Testis (tissue), 2 donors: ENCODE measurements at regions not wholly inside any gene's neighbourhood (a gene's known extent, or its start where the extent isn't known, plus 50 kb on each side); places are given as distances from the start of the nearest gene placed in this dataset.

Experiments used
- DNase-seq: peaks from one replicate; pipeline ENCODE4 v3.0.0-alpha.2; 2019
- H3K27ac ChIP-seq, 2 donors: fragments of 200-600 bp; sonication (generic); one replicate each; pipeline ENCODE4 v1.5.1; 2019
- H3K27me3 ChIP-seq: fragments of 200-600 bp; sonication (generic); one replicate; pipeline ENCODE4 v1.5.1; 2019
- H3K36me3 ChIP-seq: fragments of 200-600 bp; sonication (generic); one replicate; pipeline ENCODE4 v1.5.1; 2017; ENCODE audit warnings: low read depth; ENCODE audit errors: missing control alignments
- H3K4me1 ChIP-seq: fragments of 200-600 bp; sonication (generic); one replicate; pipeline ENCODE4 v1.5.1; 2019
- H3K4me3 ChIP-seq, 2 donors: fragments of 200-600 bp; sonication (generic); one replicate each; pipeline ENCODE4 v1.5.1; 2017 to 2019
- H3K9me3 ChIP-seq: fragments of 200-600 bp; sonication (generic); one replicate; pipeline ENCODE4 v1.5.1; 2017
- CTCF ChIP-seq, 3 experiments: fragments of 450-650 bp in 2 of 3; fragments of 200-600 bp in 1 of 3; sonication (generic) in 1 of 3; IDR thresholded peaks; one replicate each; pipeline ENCODE4 v1.5.1; 2016 to 2019; ENCODE audit warnings: antibody characterized with exemption in 3 of 3, mild to moderate bottlenecking in 2 of 3, moderate library complexity in 1 of 3
- POLR2A ChIP-seq: fragments of 450-650 bp; IDR thresholded peaks from one replicate; pipeline ENCODE4 v1.6.1; 2017; ENCODE audit warnings: antibody characterized with exemption, mild to moderate bottlenecking, moderate library complexity
- WGBS, 2 donors: methylation state at CpG; one replicate each; pipeline ENCODE4 v1.1.5; 2018; 5-methylcytosine and 5-hydroxymethylcytosine counted together
- intact Hi-C: fragments of 100-400 bp; cut with DNase I; formaldehyde crosslinking; loops from one replicate; pipeline ENCODE4 v1.15.1; 2023; ENCODE audit warnings: low total_unique reads

DNA sequence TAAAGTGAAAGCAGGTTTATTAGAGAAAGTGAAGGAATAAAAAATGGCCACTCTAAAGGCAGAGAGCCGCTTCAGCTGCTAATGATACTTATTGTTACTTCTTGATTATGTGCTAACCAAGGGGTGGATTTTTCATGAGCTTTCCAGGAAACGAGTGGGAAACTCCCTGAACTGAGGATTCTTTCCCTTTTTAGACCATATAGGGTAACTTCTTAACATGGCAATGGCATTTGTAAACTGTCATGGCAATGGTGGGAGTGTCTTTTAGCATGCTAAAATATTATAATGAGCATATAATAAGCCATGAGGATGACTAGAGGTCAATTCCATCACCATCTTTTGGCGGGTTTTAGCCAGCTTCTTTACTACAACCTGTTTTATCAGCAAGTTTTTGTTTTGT lies 890.0 kb downstream of the UQCRFS1 start:
- no peak for DNase-seq
- Histone ChIP-seq H3K27me3 (no peaks in the 10 kb centered on the region), H3K4me3 (no peak overlapping the region), H3K27ac (no peak overlapping the region), H3K9me3 (no peaks in the 10 kb centered on the region), H3K4me1 (peaks cover 5% of the 10 kb centered on the region), H3K36me3 (no peaks in the 10 kb centered on the region)
- TF ChIP-seq POLR2A (no peak), CTCF (IDR thresholded peaks at IDR 0.05) (no peak)
- intact Hi-C loops, result loop anchor here (10.0 kb wide), 1 partner anchor 348 kb away; no protein-coding TSS in a partner anchor
- WGBS, 2 donors, result 43 to 62% methylated on average over 3 of the region's 3 CpGs

DNA sequence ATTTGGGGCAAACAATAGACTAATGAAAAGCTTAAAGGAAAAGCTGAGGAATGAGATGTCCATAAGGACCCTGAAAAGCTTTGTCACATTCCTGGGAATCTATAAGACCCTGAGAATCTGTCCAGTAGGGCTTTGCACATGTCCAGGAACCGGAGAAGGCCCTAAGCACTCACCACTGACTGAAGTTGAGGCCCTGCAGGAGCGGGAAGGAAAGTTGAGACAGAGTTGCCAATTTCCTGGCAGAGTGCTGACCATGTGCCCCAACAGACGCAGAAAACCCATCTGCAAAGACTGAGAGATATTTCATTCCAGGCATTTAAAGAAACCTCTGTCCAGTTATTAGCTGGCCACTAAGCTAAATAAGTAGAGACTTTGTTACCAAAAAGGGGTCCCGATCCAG lies 890.5 kb downstream of the UQCRFS1 start:
- intact Hi-C loops, result loop anchor here (10.0 kb wide), 1 partner anchor 348 kb away; no protein-coding TSS in a partner anchor
- Histone ChIP-seq H3K4me3 (no peak overlapping the region), H3K27me3 (no peaks in the 10 kb centered on the region), H3K9me3 (no peaks in the 10 kb centered on the region), H3K27ac (no peak overlapping the region), H3K4me1 (peaks cover 5% of the 10 kb centered on the region), H3K36me3 (no peaks in the 10 kb centered on the region)
- DNase-seq, result peak; percentile 69
- TF ChIP-seq CTCF (IDR thresholded peaks at IDR 0.05), result no peak
- TF ChIP-seq POLR2A, result no peak
- WGBS, 2 donors, result 48 to 63% methylated on average over 4 of the region's 4 CpGs

DNA sequence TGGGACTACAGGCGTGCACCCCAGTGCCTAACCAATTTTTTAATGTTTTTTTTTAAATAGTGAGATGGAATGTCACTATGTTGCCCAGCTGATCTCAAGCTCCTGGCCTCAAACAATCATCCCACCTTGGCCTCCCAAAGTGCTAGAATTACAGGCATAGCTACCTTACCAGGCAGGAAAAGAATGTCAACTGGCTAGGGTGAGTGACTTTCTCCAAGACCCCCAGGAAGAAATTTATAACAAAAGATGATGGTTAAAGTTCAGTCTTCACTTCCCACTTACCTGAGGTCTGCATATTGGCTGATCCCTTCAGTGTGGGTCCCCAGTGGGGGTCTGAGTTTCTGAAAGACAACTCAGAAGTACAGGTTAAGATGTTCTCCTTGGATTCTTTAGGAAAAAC lies 893.0 kb downstream of the UQCRFS1 start:
- Histone ChIP-seq H3K27ac (no peak overlapping the region), H3K4me1 (peaks cover 5% of the 10 kb centered on the region), H3K9me3 (no peaks in the 10 kb centered on the region), H3K4me3 (no peak overlapping the region), H3K27me3 (no peaks in the 10 kb centered on the region), H3K36me3 (no peaks in the 10 kb centered on the region)
- 91 to 100% methylated on average over 1 of the region's 1 CpG for WGBS, 2 donors
- no peak for DNase-seq
- TF ChIP-seq CTCF (IDR thresholded peaks at IDR 0.05), result no peak
- no peak for TF ChIP-seq POLR2A
- intact Hi-C loops, result loop anchor here (10.0 kb wide), 1 partner anchor 345 kb away; no protein-coding TSS in a partner anchor

DNA sequence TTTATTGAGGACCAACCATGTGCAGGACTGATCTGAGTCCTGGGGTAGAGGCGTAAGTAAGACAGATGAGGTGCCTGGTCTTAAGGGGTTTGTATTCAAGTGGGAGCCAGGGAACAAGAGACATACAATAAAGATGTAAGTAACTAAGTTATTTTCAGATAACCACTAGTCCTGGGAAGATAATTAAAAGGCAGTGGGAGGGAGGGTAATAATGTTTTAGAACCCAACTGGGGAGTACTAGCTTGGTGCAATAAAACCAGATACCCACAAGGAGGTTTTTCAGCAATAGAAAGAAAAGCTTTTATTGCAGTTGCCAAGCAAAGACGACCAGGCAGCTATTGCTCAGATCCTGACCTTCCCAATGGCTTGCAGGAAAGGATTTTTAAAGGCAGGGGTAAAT lies 893.7 kb downstream of the UQCRFS1 start:
- DNase-seq, result no peak
- H3K27ac ChIP-seq, result no peak overlapping the region
- H3K36me3 ChIP-seq, result no peaks in the 10 kb centered on the region
- intact Hi-C loops, result no loop called here
- no peaks in the 10 kb centered on the region for H3K9me3 ChIP-seq
- H3K4me1 ChIP-seq, result peaks cover 5% of the 10 kb centered on the region
- 69 to 93% methylated on average over 1 to 2 of the region's 2 CpGs for WGBS, 2 donors
- no peaks in the 10 kb centered on the region for H3K27me3 ChIP-seq
- no peak overlapping the region for H3K4me3 ChIP-seq
- TF ChIP-seq CTCF (IDR thresholded peaks at IDR 0.05) (no peak), POLR2A (no peak)

- TF ChIP-seq POLR2A (no peak), CTCF (IDR thresholded peaks at IDR 0.05) (no peak)
- Histone ChIP-seq H3K36me3 (no peaks in the 10 kb centered on the region), H3K4me1 (peaks cover 5% of the 10 kb centered on the region), H3K4me3 (no peak overlapping the region), H3K27ac (no peak overlapping the region), H3K27me3 (no peaks in the 10 kb centered on the region), H3K9me3 (no peaks in the 10 kb centered on the region)
- 70 to 84% methylated on average over 9 of the region's 9 CpGs for WGBS, 2 donors
- no peak for DNase-seq
- intact Hi-C loops, result no loop called here
Observed at GRCh38 chr19:28318469-28319179, 894.3 kb downstream of the UQCRFS1 start.
